ENCODE measurements at regions not wholly inside any gene's neighbourhood (a gene's known extent, or its start where the extent isn't known, plus 50 kb on each side); places are given as distances from the start of the nearest gene placed in this dataset.
A peak's percentile ranks its signal among the peaks of the same experiment; 100 is the strongest.
"Not testable (repeated sequence)": the region's sequence is repeated elsewhere in the genome, so short reads cannot be mapped to it uniquely, and the experiment has no call there.

DNA sequence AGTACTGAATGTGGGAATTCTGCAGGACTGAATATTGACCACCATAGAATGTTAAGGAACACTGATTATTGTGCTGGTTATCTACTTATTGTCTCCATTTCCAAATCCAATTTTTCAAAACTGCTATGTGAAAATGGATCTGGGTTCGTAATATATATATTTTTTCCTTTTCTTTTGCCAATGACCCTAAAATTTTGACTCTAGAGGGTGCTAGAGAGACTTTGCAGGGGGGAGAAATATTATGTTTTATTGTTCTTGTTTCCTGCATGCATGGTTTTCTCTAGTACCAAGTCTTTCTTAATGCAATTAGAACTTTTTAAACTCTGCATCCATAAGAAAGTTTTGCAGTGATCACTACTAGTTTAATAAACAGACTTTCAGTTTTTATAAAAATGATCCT lies 1256.9 kb downstream of the BRINP3 start:
- no peak for DNase-seq (ENCODE audit: low spot score)
- Mint-ChIP-seq H3K9me3 (ENCODE audit: low read depth) (no peaks in the 10 kb centered on the region), H3K4me1 (ENCODE audit: low read depth) (no peaks in the 10 kb centered on the region), H3K36me3 (ENCODE audit: low read depth) (no peaks in the 10 kb centered on the region), H3K27me3 (ENCODE audit: low read depth) (peaks cover 2% of the 10 kb centered on the region), H3K27ac (ENCODE audit: unreplicated experiment) (no peak overlapping the region), H3K4me3 (ENCODE audit: unreplicated experiment) (no peak overlapping the region)
- TF ChIP-seq, protein P1, sequence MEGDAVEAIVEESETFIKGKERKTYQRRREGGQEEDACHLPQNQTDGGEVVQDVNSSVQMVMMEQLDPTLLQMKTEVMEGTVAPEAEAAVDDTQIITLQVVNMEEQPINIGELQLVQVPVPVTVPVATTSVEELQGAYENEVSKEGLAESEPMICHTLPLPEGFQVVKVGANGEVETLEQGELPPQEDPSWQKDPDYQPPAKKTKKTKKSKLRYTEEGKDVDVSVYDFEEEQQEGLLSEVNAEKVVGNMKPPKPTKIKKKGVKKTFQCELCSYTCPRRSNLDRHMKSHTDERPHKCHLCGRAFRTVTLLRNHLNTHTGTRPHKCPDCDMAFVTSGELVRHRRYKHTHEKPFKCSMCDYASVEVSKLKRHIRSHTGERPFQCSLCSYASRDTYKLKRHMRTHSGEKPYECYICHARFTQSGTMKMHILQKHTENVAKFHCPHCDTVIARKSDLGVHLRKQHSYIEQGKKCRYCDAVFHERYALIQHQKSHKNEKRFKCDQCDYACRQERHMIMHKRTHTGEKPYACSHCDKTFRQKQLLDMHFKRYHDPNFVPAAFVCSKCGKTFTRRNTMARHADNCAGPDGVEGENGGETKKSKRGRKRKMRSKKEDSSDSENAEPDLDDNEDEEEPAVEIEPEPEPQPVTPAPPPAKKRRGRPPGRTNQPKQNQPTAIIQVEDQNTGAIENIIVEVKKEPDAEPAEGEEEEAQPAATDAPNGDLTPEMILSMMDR (IDR thresholded peaks at IDR 0.05): peak; percentile 70

DNA sequence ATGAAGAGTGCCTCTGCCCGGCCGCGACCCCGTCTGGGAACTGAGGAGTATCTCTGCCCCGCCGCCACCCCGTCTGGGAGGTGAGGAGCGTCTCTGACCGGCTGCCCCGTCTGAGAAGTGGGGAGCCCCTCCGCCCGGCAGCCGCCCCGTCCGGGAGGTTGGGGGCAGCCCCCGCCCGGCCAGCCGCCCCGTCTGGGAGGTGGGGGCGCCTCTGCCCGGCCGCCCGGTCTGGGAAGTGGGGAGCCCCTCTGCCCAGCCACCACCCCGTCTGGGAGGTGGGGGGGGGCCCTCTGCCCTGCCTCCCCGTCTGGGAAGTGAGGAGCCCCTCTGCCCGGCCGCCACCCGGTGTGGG lies 1251.9 kb downstream of the BRINP3 start:
- peak; percentile 63 for DNase-seq (ENCODE audit: low spot score)
- not testable (repeated sequence) for H3K27me3 Mint-ChIP-seq (ENCODE audit: low read depth); H3K4me3 Mint-ChIP-seq (ENCODE audit: unreplicated experiment); H3K27ac Mint-ChIP-seq (ENCODE audit: unreplicated experiment); H3K36me3 Mint-ChIP-seq (ENCODE audit: low read depth); H3K9me3 Mint-ChIP-seq (ENCODE audit: low read depth); H3K4me1 Mint-ChIP-seq (ENCODE audit: low read depth)

DNA sequence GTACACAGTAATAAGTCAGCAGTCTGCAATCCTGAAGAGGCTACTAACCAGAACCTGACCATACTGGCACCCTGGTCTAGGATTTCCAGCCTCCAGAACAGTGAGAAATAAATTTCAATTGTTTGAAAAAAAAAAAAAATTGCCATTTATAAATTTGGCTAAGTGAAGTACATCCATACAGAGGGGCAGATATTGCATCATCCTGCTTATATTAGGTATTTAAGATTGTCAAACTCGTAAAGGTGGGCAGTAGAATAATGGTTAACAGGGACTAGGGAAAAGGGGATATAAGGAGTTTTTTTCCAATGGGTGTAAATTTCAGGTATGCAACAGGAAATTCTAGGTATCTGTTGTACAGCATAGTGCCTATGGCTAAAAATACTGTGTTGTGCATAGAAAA lies 1250.9 kb downstream of the BRINP3 start:
- Mint-ChIP-seq H3K36me3 (ENCODE audit: low read depth) (no peaks in the 10 kb centered on the region), H3K27ac (ENCODE audit: unreplicated experiment) (no peak overlapping the region), H3K27me3 (ENCODE audit: low read depth) (no peaks in the 10 kb centered on the region), H3K9me3 (ENCODE audit: low read depth) (no peaks in the 10 kb centered on the region), H3K4me1 (ENCODE audit: low read depth) (no peaks in the 10 kb centered on the region), H3K4me3 (ENCODE audit: unreplicated experiment) (no peak overlapping the region)
- TF ChIP-seq, protein P1 (IDR thresholded peaks at IDR 0.05): no peak
- DNase-seq (ENCODE audit: low spot score): no peak

DNA sequence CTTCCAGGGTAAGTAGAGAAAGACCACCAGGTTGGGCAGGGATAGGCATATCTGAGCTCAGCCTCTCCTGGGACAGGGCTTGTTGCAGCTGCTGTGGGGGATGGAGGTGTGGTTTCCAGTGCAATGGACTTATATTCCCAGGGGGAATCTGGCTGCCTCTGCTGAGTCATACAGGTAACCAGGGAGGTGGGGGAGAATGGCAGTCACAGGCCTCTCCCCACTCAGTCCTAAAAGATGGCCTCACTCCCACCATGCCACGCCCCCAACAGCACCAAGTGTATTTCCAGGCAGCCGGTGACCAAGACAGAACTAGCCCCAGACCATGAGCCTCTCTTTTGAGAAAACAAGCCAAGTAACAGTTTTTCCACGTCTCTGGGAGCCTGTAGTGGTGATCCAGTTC lies 1240.7 kb downstream of the BRINP3 start:
- H3K27ac Mint-ChIP-seq (ENCODE audit: unreplicated experiment): no peak overlapping the region
- no peaks in the 10 kb centered on the region for H3K36me3 Mint-ChIP-seq (ENCODE audit: low read depth)
- TF ChIP-seq, protein P1 (IDR thresholded peaks at IDR 0.05): no peak
- no peaks in the 10 kb centered on the region for H3K4me1 Mint-ChIP-seq (ENCODE audit: low read depth)
- H3K9me3 Mint-ChIP-seq (ENCODE audit: low read depth): no peaks in the 10 kb centered on the region
- no peak for DNase-seq (ENCODE audit: low spot score)
- no peaks in the 10 kb centered on the region for H3K27me3 Mint-ChIP-seq (ENCODE audit: low read depth)
- H3K4me3 Mint-ChIP-seq (ENCODE audit: unreplicated experiment): no peak overlapping the region

DNA sequence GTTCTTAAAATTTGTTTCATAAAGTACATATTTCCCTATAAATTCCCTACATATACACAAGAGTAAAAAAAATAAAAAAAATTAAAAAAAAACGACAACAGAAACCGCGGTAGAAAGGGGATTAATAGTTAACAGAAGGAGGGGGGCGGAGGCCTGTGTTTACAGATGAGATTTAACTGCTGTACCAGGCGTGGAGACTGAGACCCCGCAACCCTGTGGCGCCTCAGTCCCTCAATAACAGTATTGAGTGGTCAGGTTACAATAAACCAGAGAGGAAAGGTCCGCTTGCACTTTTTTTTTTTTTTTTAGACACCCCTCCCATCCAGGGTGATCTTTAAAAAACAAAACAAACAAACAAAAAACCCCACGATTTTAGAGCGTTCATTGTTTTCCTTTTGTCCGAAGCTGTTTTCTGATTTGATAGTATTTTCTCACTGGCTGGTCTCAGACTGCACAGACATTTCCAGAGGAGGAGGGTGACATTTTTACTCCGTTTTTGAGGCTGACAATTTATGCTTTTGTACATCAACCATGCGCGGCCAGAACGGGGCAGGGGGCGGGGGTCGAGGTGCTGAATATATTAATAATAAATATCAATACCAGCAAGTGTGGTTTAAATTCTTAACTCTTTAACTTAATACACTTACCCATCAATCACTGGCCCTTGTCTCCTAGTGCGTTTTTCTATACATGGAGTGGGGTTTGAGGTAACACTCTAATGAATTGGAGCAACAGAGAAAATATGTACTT lies 1223.9 kb downstream of the BRINP3 start:
- Mint-ChIP-seq H3K36me3 (ENCODE audit: low read depth) (no peaks in the 10 kb centered on the region), H3K9me3 (ENCODE audit: low read depth) (no peaks in the 10 kb centered on the region), H3K4me3 (ENCODE audit: unreplicated experiment) (no peak overlapping the region), H3K27me3 (ENCODE audit: low read depth) (peaks cover 2% of the 10 kb centered on the region), H3K27ac (ENCODE audit: unreplicated experiment) (no peak overlapping the region), H3K4me1 (ENCODE audit: low read depth) (no peaks in the 10 kb centered on the region)
- DNase-seq (ENCODE audit: low spot score): no peak
- TF ChIP-seq, protein P1 (IDR thresholded peaks at IDR 0.05): no peak

DNA sequence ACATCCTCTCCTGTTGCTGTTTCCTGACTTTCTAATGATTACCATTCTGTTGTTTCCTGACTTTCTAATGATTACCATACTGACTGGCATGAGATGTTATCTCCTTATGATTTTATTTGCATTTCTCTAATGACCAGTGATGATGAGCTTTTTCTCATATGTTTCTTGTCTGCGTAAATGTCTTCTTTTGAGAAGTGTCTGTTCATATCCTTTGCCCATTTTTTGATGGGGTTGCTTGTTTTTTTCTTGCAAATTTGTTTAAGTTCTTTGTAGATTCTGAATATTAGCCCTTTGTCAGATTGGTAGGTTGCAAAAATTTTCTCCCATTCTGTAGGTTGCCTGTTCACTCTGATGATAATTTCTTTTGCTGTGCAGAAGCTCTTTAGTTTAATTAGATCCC lies 1216.5 kb downstream of the BRINP3 start:
- H3K36me3 Mint-ChIP-seq (ENCODE audit: low read depth); H3K27ac Mint-ChIP-seq (ENCODE audit: unreplicated experiment); H3K27me3 Mint-ChIP-seq (ENCODE audit: low read depth); H3K4me3 Mint-ChIP-seq (ENCODE audit: unreplicated experiment); DNase-seq (ENCODE audit: low spot score); H3K4me1 Mint-ChIP-seq (ENCODE audit: low read depth): not testable (repeated sequence)
- peaks cover 22% of the 10 kb centered on the region for H3K9me3 Mint-ChIP-seq (ENCODE audit: low read depth)

All from chondrocyte (in vitro differentiated cells).